GM10248 (cell line): ENCODE measurements at regions not wholly inside any gene's neighbourhood (a gene's known extent, or its start where the extent isn't known, plus 50 kb on each side); places are given as distances from the start of the nearest gene placed in this dataset.
"Not testable (repeated sequence)": the region's sequence is repeated elsewhere in the genome, so short reads cannot be mapped to it uniquely, and the experiment has no call there.

ENCODE experiments used
- CTCF ChIA-PET: fragments of 300-600 bp; sonication (Branson Sonifier 250); formaldehyde crosslinking; extraction: SDS; loops from one replicate; lab custom pipeline; 2021; ENCODE audit warnings: antibody characterized with exemption; lab: Yijun Ruan, JAX
- POLR2A ChIA-PET: fragments of 350-650 bp; sonication (Branson Sonifier 250); formaldehyde crosslinking; extraction: SDS; loops from one replicate; lab custom pipeline; 2020; ENCODE audit warnings: antibody characterized with exemption; lab: Yijun Ruan, JAX
- DNase-seq: peaks from one replicate; pipeline ENCODE4 v3.0.0; 2012; ENCODE audit errors: extremely low spot score
- TF ChIP-seq, protein P1 (sequence below): IDR thresholded peaks from 2 replicates; pipeline ENCODE4 v1.5.1; 2012; ENCODE audit warnings: mild to moderate bottlenecking, low read depth; ENCODE audit errors: extremely low read depth, missing control alignments, control extremely low read depth

GRCh38 chr5:155655569-155655968, 642.0 kb downstream of the KIF4B start:
- TF ChIP-seq, protein P1, sequence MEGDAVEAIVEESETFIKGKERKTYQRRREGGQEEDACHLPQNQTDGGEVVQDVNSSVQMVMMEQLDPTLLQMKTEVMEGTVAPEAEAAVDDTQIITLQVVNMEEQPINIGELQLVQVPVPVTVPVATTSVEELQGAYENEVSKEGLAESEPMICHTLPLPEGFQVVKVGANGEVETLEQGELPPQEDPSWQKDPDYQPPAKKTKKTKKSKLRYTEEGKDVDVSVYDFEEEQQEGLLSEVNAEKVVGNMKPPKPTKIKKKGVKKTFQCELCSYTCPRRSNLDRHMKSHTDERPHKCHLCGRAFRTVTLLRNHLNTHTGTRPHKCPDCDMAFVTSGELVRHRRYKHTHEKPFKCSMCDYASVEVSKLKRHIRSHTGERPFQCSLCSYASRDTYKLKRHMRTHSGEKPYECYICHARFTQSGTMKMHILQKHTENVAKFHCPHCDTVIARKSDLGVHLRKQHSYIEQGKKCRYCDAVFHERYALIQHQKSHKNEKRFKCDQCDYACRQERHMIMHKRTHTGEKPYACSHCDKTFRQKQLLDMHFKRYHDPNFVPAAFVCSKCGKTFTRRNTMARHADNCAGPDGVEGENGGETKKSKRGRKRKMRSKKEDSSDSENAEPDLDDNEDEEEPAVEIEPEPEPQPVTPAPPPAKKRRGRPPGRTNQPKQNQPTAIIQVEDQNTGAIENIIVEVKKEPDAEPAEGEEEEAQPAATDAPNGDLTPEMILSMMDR, result no peak
- CTCF ChIA-PET, result interaction anchor here (1.3 to 1.7 kb wide), 2 partner anchors 9 to 11 kb away, joined by 3 to 4 read pairs; no protein-coding TSS in a partner anchor
- POLR2A ChIA-PET, result no interaction called here
- no peak for DNase-seq

GRCh38 chr5:155661859-155662258, 648.3 kb downstream of the KIF4B start:
- CTCF ChIA-PET, result no interaction called here
- no peak for DNase-seq
- POLR2A ChIA-PET, result no interaction called here
- TF ChIP-seq, protein P1, result no peak

- CTCF ChIA-PET, result no interaction called here
- DNase-seq, result no peak
- TF ChIP-seq, protein P1, result no peak
- POLR2A ChIA-PET, result no interaction called here
These were observed 651.8 kb downstream of the KIF4B start for GRCh38 chr5:155665361-155665760.

GRCh38 chr5:155672001-155672400, 655.0 kb upstream of the SGCD start:
- POLR2A ChIA-PET, result not testable (repeated sequence)

DNA sequence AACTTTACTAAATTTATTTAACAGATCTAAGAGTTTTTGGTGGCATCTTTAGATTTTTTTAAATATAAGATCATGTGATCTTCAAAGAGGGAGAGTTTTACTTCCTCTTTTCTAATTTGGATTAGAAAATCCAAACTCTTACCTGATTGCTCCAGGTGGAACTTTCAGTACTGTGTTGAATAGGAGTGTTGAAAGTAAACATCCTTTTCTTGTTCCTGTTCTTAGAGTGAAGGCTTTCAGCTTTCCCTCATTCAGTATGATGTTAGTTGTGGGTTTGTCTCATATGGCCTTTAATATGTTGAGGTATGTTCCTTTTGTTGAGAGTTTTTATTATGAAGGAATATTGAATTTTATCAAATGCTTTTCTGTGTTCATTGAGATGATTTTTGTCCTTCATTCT, 650.0 kb upstream of the SGCD start:
- DNase-seq, result no peak
- TF ChIP-seq, protein P1, result no peak
- ChIA-PET POLR2A (no interaction called here), CTCF (interaction anchor here (1.0 kb wide), 1 partner anchor 9 kb away, joined by 4 read pairs; no protein-coding TSS in a partner anchor)

More at GRCh38 chr5:155672001-155672400, 655.0 kb upstream of the SGCD start:
- CTCF ChIA-PET, DNase-seq: not testable (repeated sequence)

- ChIA-PET POLR2A (no interaction called here), CTCF (no interaction called here)
- DNase-seq, result no peak
- TF ChIP-seq, protein P1, result no peak
These were observed 648.6 kb upstream of the SGCD start for GRCh38 chr5:155678371-155678770.

DNA sequence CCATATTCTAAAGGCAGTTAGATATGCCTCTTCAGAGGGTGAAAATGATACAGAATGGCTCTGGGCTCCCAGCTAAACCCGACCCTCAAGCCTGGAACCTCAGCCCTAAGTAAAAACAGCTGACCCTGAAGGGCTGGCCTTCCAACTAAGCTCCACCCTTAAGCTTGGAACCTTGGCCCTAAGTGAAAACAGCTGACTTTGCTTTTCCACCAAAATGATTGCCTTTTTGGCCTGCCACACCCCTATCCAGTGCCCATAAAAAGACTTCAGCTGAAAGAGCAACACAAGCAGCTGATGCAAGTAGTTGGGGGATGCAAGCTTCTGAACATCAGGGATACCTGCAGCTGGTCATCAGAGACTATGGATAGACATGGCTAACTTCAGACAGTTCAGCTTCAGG, 647.4 kb upstream of the SGCD start:
- TF ChIP-seq, protein P1, result no peak
- POLR2A ChIA-PET, result no interaction called here
- CTCF ChIA-PET, result interaction anchor here (1.0 kb wide), 1 partner anchor 15 kb away, joined by 3 read pairs; no protein-coding TSS in a partner anchor
- DNase-seq, result no peak
